Spleen (tissue), 11 donors: ENCODE measurements at regions not wholly inside any gene's neighbourhood (a gene's known extent, or its start where the extent isn't known, plus 50 kb on each side); places are given as distances from the start of the nearest gene placed in this dataset.

Experiments used
- DNase-seq: peaks from one replicate; pipeline ENCODE4 v3.0.0-alpha.2; 2020
- H3K27ac ChIP-seq, 8 donors: fragments of 200-600 bp; sonication (generic) in 7 of 8; 1 replicate in 4 of 8; 2 replicates in 4 of 8; pipeline versions ENCODE4 v1.5.0 to v1.8.0; 2016 to 2021; ENCODE audit warnings: inconsistent platforms in 4 of 8, mild to moderate bottlenecking in 4 of 8, moderate library complexity in 1 of 8
- H3K27me3 ChIP-seq, 7 donors: fragments of 200-600 bp; sonication (generic) in 6 of 7; replicated peaks in 1 of 7; 1 replicate in 4 of 7; 2 replicates in 3 of 7; pipeline versions ENCODE4 v1.5.0 to v1.8.0; 2016 to 2021; ENCODE audit warnings: inconsistent platforms in 3 of 7, mild to moderate bottlenecking in 1 of 7
- H3K36me3 ChIP-seq, 6 donors: fragments of 200-600 bp; sonication (generic) in 5 of 6; 1 replicate in 4 of 6; 2 replicates in 2 of 6; pipeline versions ENCODE4 v1.5.0 to v1.8.0; 2016 to 2021; ENCODE audit warnings: inconsistent platforms in 2 of 6
- H3K4me1 ChIP-seq, 6 donors: fragments of 200-600 bp; sonication (generic) in 5 of 6; 1 replicate in 3 of 6; 2 replicates in 3 of 6; pipeline versions ENCODE4 v1.5.0 to v1.8.0; 2016 to 2021; ENCODE audit warnings: inconsistent platforms in 3 of 6
- H3K4me3 ChIP-seq, 8 donors: fragments of 200-600 bp; sonication (generic) in 7 of 8; 1 replicate in 4 of 8; 2 replicates in 4 of 8; pipeline versions ENCODE4 v1.5.0 to v1.8.0; 2016 to 2021; ENCODE audit warnings: inconsistent platforms in 4 of 8, mild to moderate bottlenecking in 4 of 8, moderate library complexity in 2 of 8
- H3K9me3 ChIP-seq, 8 donors: fragments of 200-600 bp; sonication (generic) in 7 of 8; 1 replicate in 4 of 8; 2 replicates in 4 of 8; pipeline versions ENCODE4 v1.5.0 to v1.8.0; 2016 to 2021; ENCODE audit warnings: inconsistent platforms in 4 of 8
- POLR2A ChIP-seq, 3 donors: fragments of 450-650 bp; IDR thresholded peaks; one replicate each; pipeline ENCODE4 v1.5.1; 2017; ENCODE audit warnings: antibody characterized with exemption in 3 of 3, mild to moderate bottlenecking in 1 of 3
- POLR2AphosphoS5 ChIP-seq, 3 donors: sonication (generic); formaldehyde crosslinking; IDR thresholded peaks; one replicate each; pipeline ENCODE4 v1.5.1; 2017; ENCODE audit warnings: antibody characterized with exemption in 3 of 3
- WGBS, 5 donors: extraction: QIAGEN DNeasy Blood & Tissue Kit in 3 of 5; methylation state at CpG; one replicate each; pipeline versions ENCODE4 v1.1.5 to v1.1.7; 2013 to 2018; 5-methylcytosine and 5-hydroxymethylcytosine counted together
- intact Hi-C: fragments of 100-400 bp; cut with DNase I; formaldehyde crosslinking; loops from one replicate; pipeline ENCODE4 v1.15.0; 2023; ENCODE audit warnings: low total_unique reads
- TF ChIP-seq, protein P1 (sequence below), 11 experiments: fragments of 200-600 bp in 7 of 11; fragments of 450-650 bp in 4 of 11; sonication (generic) in 4 of 11; IDR thresholded peaks in 8 of 11; conservative IDR thresholded peaks in 3 of 11; 1 replicate in 7 of 11; 2 replicates in 4 of 11; pipeline versions ENCODE4 v1.4.0 to v1.8.0; 2016 to 2021; ENCODE audit warnings: antibody characterized with exemption in 11 of 11, inconsistent platforms in 4 of 11, mild to moderate bottlenecking in 1 of 11
- donor health status: healthy with polysubstance abuse.
- donor health status: DM: no; HTN: no; CAD: no; lungs with moderate emphysema.
- donor health status: DM: no; HTN: no; CAD: no.
- donor health status: Bipolar disorder and iron deficiency.
- donor health status: healthy.
- donor health status: DM: no; HTN: no; CAD: no.
- donor health status: DM: yes; HTN: yes; CAD: no.

DNA sequence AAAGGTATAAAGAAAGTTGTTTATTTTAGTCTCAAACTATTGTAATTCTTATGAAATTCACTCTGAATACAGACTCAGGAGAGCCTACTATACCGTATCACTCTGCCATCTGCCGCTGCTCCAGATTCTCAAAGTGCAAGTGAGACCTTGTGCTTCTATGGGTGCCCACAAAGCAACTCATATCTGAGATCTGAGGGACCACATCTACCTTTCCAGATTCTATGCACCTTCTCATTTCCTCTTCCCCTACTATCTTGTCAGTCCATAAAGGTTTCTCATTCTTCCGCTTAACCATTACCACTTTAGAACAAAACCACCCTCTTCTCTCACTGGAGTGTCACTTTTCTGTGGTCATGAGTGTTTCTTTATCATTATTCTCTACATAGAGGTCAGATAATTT lies 1236.9 kb downstream of the DIAPH3 start:
- TF ChIP-seq POLR2AphosphoS5 (IDR thresholded peaks at IDR 0.05) (no peak), POLR2A (IDR thresholded peaks at IDR 0.05) (no peak)
- TF ChIP-seq, protein P1, sequence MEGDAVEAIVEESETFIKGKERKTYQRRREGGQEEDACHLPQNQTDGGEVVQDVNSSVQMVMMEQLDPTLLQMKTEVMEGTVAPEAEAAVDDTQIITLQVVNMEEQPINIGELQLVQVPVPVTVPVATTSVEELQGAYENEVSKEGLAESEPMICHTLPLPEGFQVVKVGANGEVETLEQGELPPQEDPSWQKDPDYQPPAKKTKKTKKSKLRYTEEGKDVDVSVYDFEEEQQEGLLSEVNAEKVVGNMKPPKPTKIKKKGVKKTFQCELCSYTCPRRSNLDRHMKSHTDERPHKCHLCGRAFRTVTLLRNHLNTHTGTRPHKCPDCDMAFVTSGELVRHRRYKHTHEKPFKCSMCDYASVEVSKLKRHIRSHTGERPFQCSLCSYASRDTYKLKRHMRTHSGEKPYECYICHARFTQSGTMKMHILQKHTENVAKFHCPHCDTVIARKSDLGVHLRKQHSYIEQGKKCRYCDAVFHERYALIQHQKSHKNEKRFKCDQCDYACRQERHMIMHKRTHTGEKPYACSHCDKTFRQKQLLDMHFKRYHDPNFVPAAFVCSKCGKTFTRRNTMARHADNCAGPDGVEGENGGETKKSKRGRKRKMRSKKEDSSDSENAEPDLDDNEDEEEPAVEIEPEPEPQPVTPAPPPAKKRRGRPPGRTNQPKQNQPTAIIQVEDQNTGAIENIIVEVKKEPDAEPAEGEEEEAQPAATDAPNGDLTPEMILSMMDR (IDR thresholded peaks at IDR 0.05 in 8 of 11, conservative IDR thresholded peaks at IDR 0.05 in 3 of 11): no peak
- Histone ChIP-seq H3K27ac (no peak overlapping the region), H3K4me3 (no peak overlapping the region), H3K27me3 (no peaks in the 10 kb centered on the region), H3K36me3 (no peaks in the 10 kb centered on the region), H3K4me1 (no peaks in the 10 kb centered on the region), H3K9me3 (peaks cover 0 to 8% (median 0%) of the 10 kb centered on the region in 8 donors)
- WGBS, 5 donors: 81 to 91% (median 87%) methylated on average over 3 of the region's 3 CpGs
- intact Hi-C loops: no loop called here
- no peak for DNase-seq

DNA sequence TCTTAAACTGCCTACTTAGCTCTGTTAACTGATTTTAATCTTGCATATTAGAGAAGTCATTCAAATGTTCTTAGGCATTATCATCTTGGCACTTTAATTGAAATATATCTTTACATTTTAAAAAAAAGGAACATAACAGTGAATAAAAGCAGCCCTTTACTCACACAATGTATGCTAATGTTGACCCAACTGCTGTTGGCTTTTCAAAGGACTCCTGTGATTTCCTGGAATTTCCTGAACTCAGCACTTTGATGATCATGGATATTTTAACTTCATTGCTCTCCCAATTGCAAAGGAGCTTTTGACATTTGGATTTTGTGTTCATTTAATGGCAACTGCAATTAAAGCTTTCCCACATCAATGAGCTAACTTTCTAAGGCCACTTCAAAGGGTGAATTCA lies 1230.3 kb downstream of the DIAPH3 start:
- TF ChIP-seq POLR2AphosphoS5 (IDR thresholded peaks at IDR 0.05) (no peak), POLR2A (IDR thresholded peaks at IDR 0.05) (no peak)
- TF ChIP-seq, protein P1 (IDR thresholded peaks at IDR 0.05 in 8 of 11, conservative IDR thresholded peaks at IDR 0.05 in 3 of 11): no peak
- intact Hi-C loops: no loop called here
- H3K36me3 ChIP-seq: no peaks in the 10 kb centered on the region

DNA sequence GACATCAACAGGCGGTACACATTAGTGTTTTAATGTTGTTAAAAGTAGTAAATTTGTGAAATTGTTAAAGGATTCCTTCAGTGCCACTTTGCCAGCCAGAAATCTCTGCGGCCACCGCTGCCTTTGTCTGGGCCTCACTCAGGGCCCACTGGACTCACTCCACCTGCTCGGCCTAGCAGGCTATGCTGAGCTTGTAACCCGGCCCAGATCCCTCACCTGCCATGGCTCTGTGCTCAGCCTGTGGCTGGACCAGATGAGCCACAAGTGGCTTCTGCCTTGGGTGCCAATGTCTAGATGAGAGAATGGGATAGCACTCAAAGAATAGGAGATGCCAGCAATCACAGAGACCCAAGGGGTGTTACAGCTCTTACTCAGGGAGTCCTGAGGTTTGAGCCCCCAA lies 1228.0 kb downstream of the DIAPH3 start:
- intact Hi-C loops: no loop called here
- Histone ChIP-seq H3K36me3 (no peaks in the 10 kb centered on the region), H3K27me3 (no peaks in the 10 kb centered on the region), H3K4me1 (no peaks in the 10 kb centered on the region), H3K4me3 (no peak overlapping the region), H3K9me3 (peaks cover 0 to 3% (median 0%) of the 10 kb centered on the region in 8 donors), H3K27ac (no peak overlapping the region)
- TF ChIP-seq, protein P1 (IDR thresholded peaks at IDR 0.05 in 8 of 11, conservative IDR thresholded peaks at IDR 0.05 in 3 of 11): no peak
- TF ChIP-seq POLR2A (IDR thresholded peaks at IDR 0.05): no peak
- no peak for TF ChIP-seq POLR2AphosphoS5 (IDR thresholded peaks at IDR 0.05)
- WGBS, 5 donors: 85 to 95% (median 89%) methylated on average over 5 of the region's 5 CpGs
- peak; percentile 56 for DNase-seq

More for the DNA sequence above, 1230.3 kb downstream of the DIAPH3 start:
- no peak for DNase-seq
- no peak overlapping the region for H3K27ac ChIP-seq
- H3K27me3 ChIP-seq: no peaks in the 10 kb centered on the region
- H3K4me1 ChIP-seq: no peaks in the 10 kb centered on the region
- no peak overlapping the region for H3K4me3 ChIP-seq
- peaks cover 0 to 3% (median 0%) of the 10 kb centered on the region in 8 donors for H3K9me3 ChIP-seq

DNA sequence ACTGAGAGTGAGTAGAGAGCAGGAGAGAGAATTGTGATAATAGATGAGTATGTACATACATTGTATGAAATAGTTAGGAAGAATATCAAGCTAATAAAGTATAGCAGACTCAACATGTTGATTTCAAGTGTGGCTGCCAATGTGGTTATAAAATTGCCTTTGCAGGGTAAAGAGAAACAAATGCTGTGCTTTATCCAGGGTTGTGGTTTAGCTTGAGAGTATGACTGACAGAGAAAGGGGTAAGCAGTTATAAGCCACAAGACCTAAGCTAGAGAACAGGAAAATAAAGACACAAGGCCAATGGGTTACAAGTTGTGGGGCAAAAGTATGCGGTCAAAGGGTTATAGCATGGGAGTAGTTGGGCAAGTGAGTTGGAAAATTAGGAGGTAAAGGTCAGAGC lies 1217.5 kb downstream of the DIAPH3 start:
- Histone ChIP-seq H3K4me3 (no peak overlapping the region), H3K9me3 (peaks cover 0 to 37% (median 30%) of the 10 kb centered on the region in 8 donors), H3K27me3 (no peaks in the 10 kb centered on the region), H3K36me3 (no peaks in the 10 kb centered on the region), H3K27ac (no peak overlapping the region), H3K4me1 (no peaks in the 10 kb centered on the region)
- TF ChIP-seq POLR2A (IDR thresholded peaks at IDR 0.05): no peak
- TF ChIP-seq, protein P1 (IDR thresholded peaks at IDR 0.05 in 8 of 11, conservative IDR thresholded peaks at IDR 0.05 in 3 of 11): no peak
- TF ChIP-seq POLR2AphosphoS5 (IDR thresholded peaks at IDR 0.05): no peak
- 75 to 93% (median 86%) methylated on average over 1 of the region's 1 CpG for WGBS, 5 donors
- DNase-seq: no peak
- intact Hi-C loops: no loop called here
